WTC11 (cell line): ENCODE measurements at regions not wholly inside any gene's neighbourhood (a gene's known extent, or its start where the extent isn't known, plus 50 kb on each side); places are given as distances from the start of the nearest gene placed in this dataset.

ENCODE experiments used
- ATAC-seq: fragments of 200-7000 bp; cut with Tn5 transposase; 2 replicates; pipeline ENCODE4 v1.10.0; 2021; ENCODE audit warnings: mild to moderate bottlenecking, moderate library complexity
- CTCF ChIA-PET: fragments of 300-600 bp; sonication (Branson Sonifier 250); formaldehyde crosslinking; loops from one replicate; lab custom pipeline; 2021; ENCODE audit warnings: antibody characterized with exemption; lab: Charles Lee
- POLR2A ChIA-PET: fragments of 350-600 bp; sonication (Branson Sonifier 250); formaldehyde crosslinking; loops from one replicate; lab custom pipeline; 2021; ENCODE audit warnings: antibody characterized with exemption; lab: Charles Lee
- DNase-seq: peaks from one replicate; pipeline ENCODE4 v3.0.0; 2021; ENCODE audit warnings: low spot score
- H3K27ac Mint-ChIP-seq: 2 replicates; pipeline ENCODE4 v1.8.0; 2021; ENCODE audit warnings: mixed read lengths
- H3K27me3 Mint-ChIP-seq: 2 replicates; pipeline ENCODE4 v1.8.0; 2021; ENCODE audit warnings: low read depth, mild to moderate bottlenecking, moderate library complexity, mixed read lengths
- H3K36me3 Mint-ChIP-seq: 2 replicates; pipeline ENCODE4 v1.8.0; 2021; ENCODE audit warnings: mixed read lengths
- H3K4me1 Mint-ChIP-seq: 2 replicates; pipeline ENCODE4 v1.8.0; 2022; ENCODE audit warnings: mixed read lengths
- H3K4me3 Mint-ChIP-seq: 2 replicates; pipeline ENCODE4 v1.8.0; 2021; ENCODE audit warnings: mild to moderate bottlenecking, moderate library complexity, mixed read lengths
- H3K9me3 Mint-ChIP-seq: 2 replicates; pipeline ENCODE4 v1.8.0; 2021; ENCODE audit warnings: mixed read lengths
- ATF2 ChIP-seq: sonication (generic); formaldehyde crosslinking; IDR thresholded peaks from 2 replicates; pipeline ENCODE4 v1.8.1; 2022; ENCODE audit warnings: low read depth, missing genetic modification reagents, borderline replicate concordance
- CREM ChIP-seq: sonication (generic); formaldehyde crosslinking; IDR thresholded peaks from 2 replicates; pipeline ENCODE4 v1.8.1; 2022; ENCODE audit warnings: mild to moderate bottlenecking, missing genetic modification reagents, moderate library complexity
- E2F1 ChIP-seq: sonication (generic); formaldehyde crosslinking; IDR thresholded peaks from 2 replicates; pipeline ENCODE4 v1.8.0; 2022; ENCODE audit warnings: mild to moderate bottlenecking, missing genetic modification reagents
- ELF4 ChIP-seq: sonication (generic); formaldehyde crosslinking; IDR thresholded peaks from 2 replicates; pipeline ENCODE4 v1.8.1; 2022; ENCODE audit warnings: low read depth, mild to moderate bottlenecking, moderate library complexity, missing genetic modification reagents
- EMX1 ChIP-seq: fragments of 250-450 bp; sonication (Bioruptor Pico); IDR thresholded peaks from 2 replicates; pipeline ENCODE4 v1.8.0; 2021; ENCODE audit warnings: mild to moderate bottlenecking
- FOXJ3 ChIP-seq: sonication (generic); formaldehyde crosslinking; IDR thresholded peaks from 2 replicates; pipeline ENCODE4 v1.9.0; 2021; ENCODE audit warnings: missing genetic modification reagents, mild to moderate bottlenecking, borderline replicate concordance
- IRF1 ChIP-seq: sonication (generic); formaldehyde crosslinking; IDR thresholded peaks from 2 replicates; pipeline ENCODE4 v1.8.0; 2023; ENCODE audit warnings: missing genetic modification reagents
- JAZF1 ChIP-seq: fragments of 250-450 bp; sonication (Bioruptor Pico); IDR thresholded peaks from 2 replicates; pipeline ENCODE4 v1.9.0; 2021; ENCODE audit warnings: moderate library complexity, mild to moderate bottlenecking, inconsistent platforms
- KAT7 ChIP-seq: sonication (generic); formaldehyde crosslinking; IDR thresholded peaks from 2 replicates; pipeline ENCODE4 v1.8.1; 2023; ENCODE audit warnings: missing genetic modification reagents, mild to moderate bottlenecking, borderline replicate concordance
- MYBL2 ChIP-seq: sonication (generic); formaldehyde crosslinking; IDR thresholded peaks from 2 replicates; pipeline ENCODE4 v1.8.1; 2023; ENCODE audit warnings: mild to moderate bottlenecking, moderate library complexity, missing genetic modification reagents
- NR3C1 ChIP-seq: sonication (generic); formaldehyde crosslinking; conservative IDR thresholded peaks from 2 replicates; pipeline ENCODE4 v1.8.1; 2023; ENCODE audit warnings: low read depth, mild to moderate bottlenecking, missing genetic modification reagents
- PREB ChIP-seq: sonication (generic); formaldehyde crosslinking; IDR thresholded peaks from 2 replicates; pipeline ENCODE4 v1.8.1; 2022; ENCODE audit warnings: mild to moderate bottlenecking, missing genetic modification reagents, moderate library complexity, borderline replicate concordance
- PRRX2 ChIP-seq: fragments of 250-450 bp; sonication (Bioruptor Pico); IDR thresholded peaks from 2 replicates; pipeline ENCODE4 v1.8.0; 2021; ENCODE audit warnings: mild to moderate bottlenecking
- RELA ChIP-seq: sonication (generic); formaldehyde crosslinking; IDR thresholded peaks from 2 replicates; pipeline ENCODE4 v1.8.1; 2022; ENCODE audit warnings: missing genetic modification reagents, mild to moderate bottlenecking, borderline replicate concordance
- RORB ChIP-seq: fragments of 250-450 bp; sonication (Bioruptor Pico); IDR thresholded peaks from 2 replicates; pipeline ENCODE4 v1.9.0; 2021; ENCODE audit warnings: mild to moderate bottlenecking
- SP1 ChIP-seq: sonication (generic); formaldehyde crosslinking; conservative IDR thresholded peaks from 2 replicates; pipeline ENCODE4 v1.8.1; 2022; ENCODE audit warnings: missing genetic modification reagents
- TCF7 ChIP-seq: sonication (generic); formaldehyde crosslinking; IDR thresholded peaks from 2 replicates; pipeline ENCODE4 v1.8.0; 2022; ENCODE audit warnings: mild to moderate bottlenecking, low read depth, missing genetic modification reagents, moderate library complexity
- TEAD1 ChIP-seq: sonication (generic); formaldehyde crosslinking; IDR thresholded peaks from 2 replicates; pipeline ENCODE4 v1.8.0; 2022; ENCODE audit warnings: mild to moderate bottlenecking, missing genetic modification reagents
- TEAD4 ChIP-seq: sonication (generic); formaldehyde crosslinking; IDR thresholded peaks from 2 replicates; pipeline ENCODE4 v1.8.0; 2022; ENCODE audit warnings: mild to moderate bottlenecking, missing genetic modification reagents
- ZBTB21 ChIP-seq: sonication (generic); formaldehyde crosslinking; IDR thresholded peaks from 2 replicates; pipeline ENCODE4 v1.8.1; 2023; ENCODE audit warnings: mild to moderate bottlenecking, missing genetic modification reagents, borderline replicate concordance
- ZNF121 ChIP-seq: sonication (generic); formaldehyde crosslinking; IDR thresholded peaks from 2 replicates; pipeline ENCODE4 v1.8.0; 2023; ENCODE audit warnings: missing genetic modification reagents
- ZNF232 ChIP-seq: sonication (generic); formaldehyde crosslinking; IDR thresholded peaks from 2 replicates; pipeline ENCODE4 v1.8.0; 2022; ENCODE audit warnings: mild to moderate bottlenecking, missing genetic modification reagents
- ZNF396 ChIP-seq: fragments of 250-450 bp; sonication (Bioruptor Pico); IDR thresholded peaks from 2 replicates; pipeline ENCODE4 v1.8.0; 2021; ENCODE audit warnings: mild to moderate bottlenecking, moderate library complexity, borderline replicate concordance
- ZSCAN18 ChIP-seq: fragments of 250-450 bp; sonication (Bioruptor Pico); IDR thresholded peaks from 2 replicates; pipeline ENCODE4 v2.1.2; 2022; ENCODE audit warnings: mild to moderate bottlenecking, moderate library complexity

GRCh38 chr11:45056529-45056928 lies 89.9 kb upstream of the PRDM11 start:
- TF ChIP-seq ZNF232 (CRISPR knock-in tag) (no peak), CREM (no peak), TEAD4 (CRISPR knock-in tag) (0 out of 2 replicates have a peak, but pooled peaks have one; percentile 38), KAT7 (CRISPR knock-in tag) (no peak), PRRX2 (CRISPR knock-in tag) (no peak), JAZF1 (CRISPR knock-in tag) (no peak), TEAD1 (0 out of 2 replicates have a peak, but pooled peaks have one; percentile 42)
- peak overlapping the region; percentile 81 for H3K27ac Mint-ChIP-seq
- ATAC-seq (peak; percentile 84), DNase-seq (peak; percentile 33)
- H3K4me3 Mint-ChIP-seq, result no peak overlapping the region
- no peaks in the 10 kb centered on the region for H3K36me3 Mint-ChIP-seq
- ChIA-PET CTCF (interaction anchor here (0.9 to 2.4 kb wide), 8 partner anchors 33 to 315 kb away, joined by 3 to 11 read pairs (median 5); no protein-coding TSS in a partner anchor), POLR2A (interaction anchor here (0.8 kb wide), 1 partner anchor 12 kb away, joined by 3 read pairs; no protein-coding TSS in a partner anchor)
- no peaks in the 10 kb centered on the region for H3K9me3 Mint-ChIP-seq
- H3K4me1 Mint-ChIP-seq, result peaks cover 28% of the 10 kb centered on the region
- H3K27me3 Mint-ChIP-seq, result no peaks in the 10 kb centered on the region

- Mint-ChIP-seq H3K27ac (no peak overlapping the region), H3K9me3 (peaks cover 3% of the 10 kb centered on the region), H3K4me1 (peaks cover 28% of the 10 kb centered on the region), H3K27me3 (no peaks in the 10 kb centered on the region), H3K4me3 (no peak overlapping the region), H3K36me3 (no peaks in the 10 kb centered on the region)
- ChIA-PET POLR2A (no interaction called here), CTCF (interaction anchor here (2.4 kb wide), 1 partner anchor 122 kb away, joined by 11 read pairs; no protein-coding TSS in a partner anchor)
- DNase-seq (no peak), ATAC-seq (no peak)
- TF ChIP-seq TCF7 (CRISPR knock-in tag) (no peak), RORB (CRISPR knock-in tag) (no peak), ZNF232 (CRISPR knock-in tag) (no peak), ELF4 (no peak), ZSCAN18 (CRISPR knock-in tag) (no peak), TEAD4 (CRISPR knock-in tag) (no peak), ZBTB21 (no peak), CREM (no peak), PREB (CRISPR knock-in tag) (no peak), MYBL2 (CRISPR knock-in tag) (no peak), SP1 (no peak), NR3C1 (CRISPR knock-in tag) (no peak), E2F1 (CRISPR knock-in tag) (no peak), ZNF121 (CRISPR knock-in tag) (no peak), IRF1 (CRISPR knock-in tag) (no peak), FOXJ3 (CRISPR knock-in tag) (no peak), ATF2 (CRISPR knock-in tag) (no peak), EMX1 (no peak), RELA (CRISPR knock-in tag) (no peak), ZNF396 (CRISPR knock-in tag) (no peak)
Observed at GRCh38 chr11:45057938-45058646, 88.3 kb upstream of the PRDM11 start.
